Spinal cord (tissue), 9 donors: ENCODE measurements at regions not wholly inside any gene's neighbourhood (a gene's known extent, or its start where the extent isn't known, plus 50 kb on each side); places are given as distances from the start of the nearest gene placed in this dataset.

Source experiments
- DNase-seq, 6 donors: peaks; one replicate each; pipeline versions ENCODE4 v3.0.0 to v3.0.0-alpha.2; 2013 to 2015; ENCODE audit warnings: low spot score in 6 of 6, low read depth in 4 of 6
- H3K27ac ChIP-seq: one replicate; pipeline ENCODE4 v1.5.1; 2013; ENCODE audit warnings: low read depth, low read length, control low read depth
- H3K27me3 ChIP-seq: one replicate; pipeline ENCODE4 v1.6.1; 2013; ENCODE audit warnings: low read length; ENCODE audit not compliant: control insufficient read depth, insufficient read depth
- H3K36me3 ChIP-seq: one replicate; pipeline ENCODE4 v1.6.1; 2013; ENCODE audit warnings: low read length; ENCODE audit not compliant: control insufficient read depth, insufficient read depth
- H3K4me1 ChIP-seq: one replicate; pipeline ENCODE4 v1.6.1; 2013; ENCODE audit warnings: low read length; ENCODE audit not compliant: control insufficient read depth, insufficient read depth
- H3K4me3 ChIP-seq: one replicate; pipeline ENCODE4 v1.5.1; 2013; ENCODE audit warnings: low read depth, low read length, control low read depth
- H3K9me3 ChIP-seq: one replicate; pipeline ENCODE4 v1.6.1; 2013; ENCODE audit warnings: low read length; ENCODE audit not compliant: control insufficient read depth, insufficient read depth
- WGBS: methylation state at CpG from one replicate; pipeline ENCODE4 v1.1.5; 2013; ENCODE audit warnings: missing lambda C conversion rate; ENCODE audit not compliant: insufficient coverage; 5-methylcytosine and 5-hydroxymethylcytosine counted together
- donor health status: healthy.

GRCh38 chr5:109486200-109486804 is 76.5 kb upstream of the PJA2 start:
- Histone ChIP-seq H3K9me3 (no peaks in the 10 kb centered on the region), H3K27me3 (no peaks in the 10 kb centered on the region), H3K27ac (no peak overlapping the region), H3K4me3 (no peak overlapping the region), H3K4me1 (peaks cover 3% of the 10 kb centered on the region), H3K36me3 (no peaks in the 10 kb centered on the region)
- peak in 1 of 6 donors; percentile 28 for DNase-seq
- 86% methylated on average over 6 of the region's 10 CpGs for whole genome bisulfite sequencing

- peak; percentile 4 to 89 (median 36) for DNase-seq
Measured at GRCh38 chr5:109485030-109485429, 75.3 kb upstream of the PJA2 start.

GRCh38 chr5:109484597-109484996 is 74.8 kb upstream of the PJA2 start:
- Histone ChIP-seq H3K4me1 (peaks cover 3% of the 10 kb centered on the region), H3K36me3 (no peaks in the 10 kb centered on the region), H3K4me3 (no peak overlapping the region), H3K9me3 (no peaks in the 10 kb centered on the region), H3K27ac (no peak overlapping the region), H3K27me3 (no peaks in the 10 kb centered on the region)
- DNase-seq = no peak
- WGBS = 83% methylated on average over 2 of the region's 3 CpGs

More at GRCh38 chr5:109485030-109485429, 75.3 kb upstream of the PJA2 start:
- no peaks in the 10 kb centered on the region for H3K27me3 ChIP-seq
- peaks cover 3% of the 10 kb centered on the region for H3K4me1 ChIP-seq
- H3K9me3 ChIP-seq = no peaks in the 10 kb centered on the region
- whole genome bisulfite sequencing = 22% methylated on average over 5 of the region's 8 CpGs
- no peak overlapping the region for H3K27ac ChIP-seq
- no peaks in the 10 kb centered on the region for H3K36me3 ChIP-seq
- no peak overlapping the region for H3K4me3 ChIP-seq

GRCh38 chr5:109483395-109483971 is 73.7 kb upstream of the PJA2 start:
- no CpG with 5 or more reads among the region's 2 CpGs for WGBS
- Histone ChIP-seq H3K36me3 (no peaks in the 10 kb centered on the region), H3K27me3 (no peaks in the 10 kb centered on the region), H3K27ac (no peak overlapping the region), H3K4me3 (no peak overlapping the region), H3K4me1 (peaks cover 3% of the 10 kb centered on the region), H3K9me3 (peaks cover under 1% of the 10 kb centered on the region)
- no peak for DNase-seq

- H3K27me3 ChIP-seq = no peaks in the 10 kb centered on the region
- 88% methylated on average over 3 of the region's 5 CpGs for WGBS
- no peaks in the 10 kb centered on the region for H3K36me3 ChIP-seq
- no peak overlapping the region for H3K4me3 ChIP-seq
- H3K9me3 ChIP-seq = peaks cover 2% of the 10 kb centered on the region
- H3K27ac ChIP-seq = no peak overlapping the region
- DNase-seq = no peak
- H3K4me1 ChIP-seq = peaks cover 3% of the 10 kb centered on the region
Measured at GRCh38 chr5:109482748-109483147, 73.0 kb upstream of the PJA2 start.

GRCh38 chr5:109479260-109479860 is 69.6 kb upstream of the PJA2 start:
- Histone ChIP-seq H3K27ac (no peak overlapping the region), H3K27me3 (no peaks in the 10 kb centered on the region), H3K4me1 (no peaks in the 10 kb centered on the region), H3K9me3 (peaks cover 2% of the 10 kb centered on the region), H3K36me3 (no peaks in the 10 kb centered on the region), H3K4me3 (no peak overlapping the region)
- peak in 1 of 6 donors; percentile 13 for DNase-seq
- no CpG with 5 or more reads among the region's 2 CpGs for WGBS

- H3K36me3 ChIP-seq = no peaks in the 10 kb centered on the region
- no peak for DNase-seq
- no peaks in the 10 kb centered on the region for H3K4me1 ChIP-seq
Measured at GRCh38 chr5:109478830-109479229, 69.1 kb upstream of the PJA2 start.

GRCh38 chr5:109476292-109476691 is 66.5 kb upstream of the PJA2 start:
- no peak overlapping the region for H3K27ac ChIP-seq
- H3K27me3 ChIP-seq = no peaks in the 10 kb centered on the region
- no peaks in the 10 kb centered on the region for H3K4me1 ChIP-seq
- H3K9me3 ChIP-seq = peaks cover 2% of the 10 kb centered on the region
- no peak for DNase-seq
- no peak overlapping the region for H3K4me3 ChIP-seq
- H3K36me3 ChIP-seq = no peaks in the 10 kb centered on the region
- WGBS = no CpG with 5 or more reads among the region's 2 CpGs

More at GRCh38 chr5:109478830-109479229, 69.1 kb upstream of the PJA2 start:
- Histone ChIP-seq H3K27ac (no peak overlapping the region), H3K27me3 (no peaks in the 10 kb centered on the region), H3K9me3 (peaks cover 2% of the 10 kb centered on the region), H3K4me3 (no peak overlapping the region)

GRCh38 chr5:109469896-109470662 is 60.3 kb upstream of the PJA2 start:
- no peak overlapping the region for H3K4me3 ChIP-seq
- no peak overlapping the region for H3K27ac ChIP-seq
- no peaks in the 10 kb centered on the region for H3K36me3 ChIP-seq
- no peaks in the 10 kb centered on the region for H3K9me3 ChIP-seq
- WGBS = no CpG with 5 or more reads among the region's 1 CpG
- no peaks in the 10 kb centered on the region for H3K27me3 ChIP-seq
- DNase-seq = no peak
- no peaks in the 10 kb centered on the region for H3K4me1 ChIP-seq
